ENCODE measurements at regions not wholly inside any gene's neighbourhood (a gene's known extent, or its start where the extent isn't known, plus 50 kb on each side); places are given as distances from the start of the nearest gene placed in this dataset.

- Histone ChIP-seq H3K4me1 (replicated peaks in 1 of 2) (no peaks in the 10 kb centered on the region), H3K27ac (no peak overlapping the region), H3K4me3 (no peak overlapping the region)
- 62 to 91% (median 86%) methylated on average over 2 of the region's 2 CpGs; no CpG with 5 or more reads in 5 of the 10 experiments for WGBS, 10 experiments
- in situ Hi-C loops (cut with MboI; ENCODE audit: low pct_unique_long_range_greater_than_20kb in 2 of 9, low sequenced_read_pairs in 9 of 9, unreplicated experiment in 9 of 9) = no loop called here
- ATAC-seq (replicated peaks in 6 of 8) = no peak
These were observed 240.5 kb downstream of the LTN1 start for GRCh38 chr21:28752131-28752530.

- no peak for ATAC-seq (replicated peaks in 6 of 8)
- H3K27ac ChIP-seq = no peak overlapping the region
- in situ Hi-C loops (cut with MboI; ENCODE audit: low pct_unique_long_range_greater_than_20kb in 2 of 9, low sequenced_read_pairs in 9 of 9, unreplicated experiment in 9 of 9) = no loop called here
- no peaks in the 10 kb centered on the region for H3K4me1 ChIP-seq (replicated peaks in 1 of 2)
- WGBS, 10 experiments = 13 to 100% (median 88%) methylated on average over 1 to 2 of the region's 3 CpGs; no CpG with 5 or more reads in 4 of the 10 experiments
- H3K4me3 ChIP-seq = no peak overlapping the region
These were observed 241.5 kb downstream of the LTN1 start for GRCh38 chr21:28751176-28751575.

GRCh38 chr21:28750565-28750964, 242.1 kb downstream of the LTN1 start:
- Histone ChIP-seq H3K4me1 (replicated peaks in 1 of 2) (no peaks in the 10 kb centered on the region), H3K27ac (no peak overlapping the region), H3K4me3 (no peak overlapping the region)
- in situ Hi-C loops (cut with MboI; ENCODE audit: low pct_unique_long_range_greater_than_20kb in 2 of 9, low sequenced_read_pairs in 9 of 9, unreplicated experiment in 9 of 9) = no loop called here
- ATAC-seq (replicated peaks in 6 of 8) = no peak
- 90 to 100% (median 100%) methylated on average over 1 to 5 of the region's 5 CpGs; no CpG with 5 or more reads in 2 of the 10 experiments for WGBS, 10 experiments

GRCh38 chr21:28749536-28749935, 243.1 kb downstream of the LTN1 start:
- Histone ChIP-seq H3K27ac (no peak overlapping the region), H3K4me1 (replicated peaks in 1 of 2) (no peaks in the 10 kb centered on the region), H3K4me3 (no peak overlapping the region)
- 0 to 100% (median 75%) methylated on average over 1 to 3 of the region's 3 CpGs; no CpG with 5 or more reads in 2 of the 10 experiments for WGBS, 10 experiments
- no peak for ATAC-seq (replicated peaks in 6 of 8)
- in situ Hi-C loops (cut with MboI; ENCODE audit: low pct_unique_long_range_greater_than_20kb in 2 of 9, low sequenced_read_pairs in 9 of 9, unreplicated experiment in 9 of 9) = loop anchor here in 7 of 9 experiments (10.0 to 25.0 kb wide), 9 partner anchors 237 to 1912 kb away; partner anchors contain the start of gene ADAMTS1 (in 2 of the 7)

GRCh38 chr21:28747464-28747863, 245.2 kb downstream of the LTN1 start:
- H3K4me3 ChIP-seq = no peak overlapping the region
- H3K27ac ChIP-seq = no peak overlapping the region
- H3K4me1 ChIP-seq (replicated peaks in 1 of 2) = no peaks in the 10 kb centered on the region
- ATAC-seq (replicated peaks in 6 of 8) = no peak
- WGBS, 10 experiments = 0 to 100% (median 60%) methylated on average over 1 of the region's 1 CpG; no CpG with 5 or more reads in 1 of the 10 experiments
- in situ Hi-C loops (cut with MboI; ENCODE audit: low pct_unique_long_range_greater_than_20kb in 2 of 9, low sequenced_read_pairs in 9 of 9, unreplicated experiment in 9 of 9) = loop anchor here in 7 of 9 experiments (10.0 to 25.0 kb wide), 9 partner anchors 235 to 1910 kb away; partner anchors contain the start of gene ADAMTS1 (in 2 of the 7)

- no peak overlapping the region for H3K27ac ChIP-seq
- H3K4me3 ChIP-seq = no peak overlapping the region
- ATAC-seq (replicated peaks in 6 of 8) = no peak
- 35 to 82% (median 57%) methylated on average over 1 to 4 of the region's 4 CpGs for WGBS, 10 experiments
- no peaks in the 10 kb centered on the region for H3K4me1 ChIP-seq (replicated peaks in 1 of 2)
- in situ Hi-C loops (cut with MboI; ENCODE audit: low pct_unique_long_range_greater_than_20kb in 2 of 9, low sequenced_read_pairs in 9 of 9, unreplicated experiment in 9 of 9) = loop anchor here in 7 of 9 experiments (10.0 to 25.0 kb wide), 9 partner anchors 234 to 1909 kb away; partner anchors contain the start of gene ADAMTS1 (in 2 of the 7)
These were observed 246.5 kb downstream of the LTN1 start for GRCh38 chr21:28746166-28746565.

- in situ Hi-C loops (cut with MboI; ENCODE audit: low pct_unique_long_range_greater_than_20kb in 2 of 9, low sequenced_read_pairs in 9 of 9, unreplicated experiment in 9 of 9) = loop anchor here in 7 of 9 experiments (10.0 to 25.0 kb wide), 9 partner anchors 233 to 1908 kb away; partner anchors contain the start of gene ADAMTS1 (in 2 of the 7)
- ATAC-seq (replicated peaks in 6 of 8) = peak; percentile 81 to 88 (median 86)
- 0 to 32% (median 5%) methylated on average over 3 to 13 of the region's 16 CpGs; no CpG with 5 or more reads in 1 of the 10 experiments for WGBS, 10 experiments
- H3K27ac ChIP-seq = no peak overlapping the region
- peak overlapping the region in 4 of 5 donors; percentile 16 to 22 (median 18) for H3K4me3 ChIP-seq
- no peaks in the 10 kb centered on the region for H3K4me1 ChIP-seq (replicated peaks in 1 of 2)
These were observed 247.3 kb downstream of the LTN1 start for GRCh38 chr21:28745131-28746016.

- 33 to 100% (median 57%) methylated on average over 1 of the region's 1 CpG; no CpG with 5 or more reads in 3 of the 10 experiments for WGBS, 10 experiments
- Histone ChIP-seq H3K27ac (no peak overlapping the region), H3K4me3 (no peak overlapping the region), H3K4me1 (replicated peaks in 1 of 2) (peaks cover 0 to 5% of the 10 kb centered on the region in 2 donors)
- no peak for ATAC-seq (replicated peaks in 6 of 8)
- in situ Hi-C loops (cut with MboI; ENCODE audit: low pct_unique_long_range_greater_than_20kb in 2 of 9, low sequenced_read_pairs in 9 of 9, unreplicated experiment in 9 of 9) = loop anchor here in 7 of 9 experiments (10.0 to 25.0 kb wide), 9 partner anchors 231 to 1906 kb away; partner anchors contain the start of gene ADAMTS1 (in 2 of the 7)
These were observed 249.0 kb downstream of the LTN1 start for GRCh38 chr21:28743723-28744122.

- 8 to 96% (median 66%) methylated on average over 1 to 3 of the region's 3 CpGs for WGBS, 10 experiments
- no peak for ATAC-seq (replicated peaks in 6 of 8)
- in situ Hi-C loops (cut with MboI; ENCODE audit: low pct_unique_long_range_greater_than_20kb in 2 of 9, low sequenced_read_pairs in 9 of 9, unreplicated experiment in 9 of 9) = loop anchor here in 7 of 9 experiments (10.0 to 25.0 kb wide), 9 partner anchors 230 to 1905 kb away; partner anchors contain the start of gene ADAMTS1 (in 2 of the 7)
These were observed 250.2 kb downstream of the LTN1 start for GRCh38 chr21:28742527-28742926.

GRCh38 chr21:28740125-28740524, 252.6 kb downstream of the LTN1 start:
- Histone ChIP-seq H3K4me1 (replicated peaks in 1 of 2) (peaks cover 2 to 9% of the 10 kb centered on the region in 2 donors), H3K27ac (no peak overlapping the region), H3K4me3 (no peak overlapping the region)
- 83 to 100% (median 100%) methylated on average over 1 to 2 of the region's 2 CpGs; no CpG with 5 or more reads in 1 of the 10 experiments for WGBS, 10 experiments
- in situ Hi-C loops (cut with MboI; ENCODE audit: low pct_unique_long_range_greater_than_20kb in 2 of 9, low sequenced_read_pairs in 9 of 9, unreplicated experiment in 9 of 9) = loop anchor here in 7 of 9 experiments (10.0 to 25.0 kb wide), 9 partner anchors 228 to 1903 kb away; partner anchors contain the start of gene ADAMTS1 (in 2 of the 7)
- peak in 3 of 8 experiments; percentile 22 to 91 (median 37) for ATAC-seq (replicated peaks in 6 of 8)

More at GRCh38 chr21:28742527-28742926, 250.2 kb downstream of the LTN1 start:
- Histone ChIP-seq H3K4me1 (replicated peaks in 1 of 2) (peaks cover 2 to 9% of the 10 kb centered on the region in 2 donors), H3K4me3 (no peak overlapping the region), H3K27ac (no peak overlapping the region)

- no peak for ATAC-seq (replicated peaks in 6 of 8)
- peaks cover 2 to 9% of the 10 kb centered on the region in 2 donors for H3K4me1 ChIP-seq (replicated peaks in 1 of 2)
- in situ Hi-C loops (cut with MboI; ENCODE audit: low pct_unique_long_range_greater_than_20kb in 2 of 9, low sequenced_read_pairs in 9 of 9, unreplicated experiment in 9 of 9) = loop anchor here in 7 of 9 experiments (10.0 to 25.0 kb wide), 7 partner anchors 227 to 1902 kb away; partner anchors contain the start of gene ADAMTS1 (in 3 of the 7)
- 38 to 100% (median 78%) methylated on average over 1 to 7 of the region's 7 CpGs for WGBS, 10 experiments
- H3K27ac ChIP-seq = no peak overlapping the region
- H3K4me3 ChIP-seq = no peak overlapping the region
These were observed 253.8 kb downstream of the LTN1 start for GRCh38 chr21:28738882-28739281.

- peaks cover 2 to 9% of the 10 kb centered on the region in 2 donors for H3K4me1 ChIP-seq (replicated peaks in 1 of 2)
- in situ Hi-C loops (cut with MboI; ENCODE audit: low pct_unique_long_range_greater_than_20kb in 2 of 9, low sequenced_read_pairs in 9 of 9, unreplicated experiment in 9 of 9) = loop anchor here in 7 of 9 experiments (10.0 to 25.0 kb wide), 7 partner anchors 226 to 1901 kb away; partner anchors contain the start of gene ADAMTS1 (in 3 of the 7)
- WGBS, 10 experiments = 33 to 100% (median 60%) methylated on average over 1 to 5 of the region's 5 CpGs; no CpG with 5 or more reads in 5 of the 10 experiments
- no peak for ATAC-seq (replicated peaks in 6 of 8)
- H3K4me3 ChIP-seq = no peak overlapping the region
- H3K27ac ChIP-seq = no peak overlapping the region
These were observed 254.3 kb downstream of the LTN1 start for GRCh38 chr21:28738420-28738704.

Measured in motor neuron (in vitro differentiated cells).